ENCODE measurements at regions not wholly inside any gene's neighbourhood (a gene's known extent, or its start where the extent isn't known, plus 50 kb on each side); places are given as distances from the start of the nearest gene placed in this dataset.
"Not testable (repeated sequence)": the region's sequence is repeated elsewhere in the genome, so short reads cannot be mapped to it uniquely, and the experiment has no call there.

GRCh38 chr6:14462566-14462965 is 345.0 kb downstream of the CD83 start:
- FAIRE-seq (no peak), DNase-seq (ENCODE audit: extremely low spot score, insufficient read length, low read depth) (no peak)

DNA sequence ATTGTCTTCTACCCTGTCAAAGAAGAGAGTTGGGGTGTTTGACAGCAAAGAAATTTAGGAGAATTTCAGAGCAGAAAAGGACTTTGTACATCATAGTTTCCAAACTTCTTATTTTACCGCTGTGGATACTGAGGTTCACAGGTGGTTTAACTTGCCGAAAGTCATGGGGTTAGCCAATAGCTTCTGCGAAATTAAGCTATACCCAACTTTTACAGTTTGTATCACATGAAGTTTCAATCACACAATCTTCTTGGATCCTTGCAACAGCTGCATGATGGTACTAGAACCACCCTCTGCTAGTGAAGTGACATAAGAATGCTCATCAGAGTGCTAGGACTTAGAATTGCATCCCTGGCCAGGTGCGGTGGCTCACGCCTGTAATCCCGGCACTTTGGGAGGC is 345.5 kb downstream of the CD83 start:
- DNase-seq (ENCODE audit: extremely low spot score, insufficient read length, low read depth) = no peak

GRCh38 chr6:14464055-14464454 is 346.5 kb downstream of the CD83 start:
- FAIRE-seq = no peak
- DNase-seq (ENCODE audit: extremely low spot score, insufficient read length, low read depth) = no peak

More for the DNA sequence above, 345.5 kb downstream of the CD83 start:
- FAIRE-seq = no peak

DNA sequence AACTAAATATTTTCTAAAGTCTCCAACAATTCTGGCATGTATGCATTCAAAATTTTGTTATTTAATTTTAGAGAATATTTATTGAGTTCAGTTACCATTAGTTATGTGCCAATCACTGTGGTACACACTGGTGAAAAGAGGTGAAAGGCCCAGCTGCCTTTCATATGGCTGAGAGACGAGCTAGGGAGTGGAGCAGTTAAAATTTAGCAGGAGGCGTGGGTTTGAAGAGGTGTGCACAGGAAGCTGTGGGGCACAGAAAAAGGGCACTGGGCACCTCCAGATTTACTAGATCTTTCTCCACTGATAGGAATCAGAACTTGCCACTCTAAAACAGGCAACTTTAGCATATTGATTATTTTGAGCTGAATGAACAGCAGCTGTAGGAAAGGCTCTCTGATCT is 347.1 kb downstream of the CD83 start:
- FAIRE-seq = no peak

DNA sequence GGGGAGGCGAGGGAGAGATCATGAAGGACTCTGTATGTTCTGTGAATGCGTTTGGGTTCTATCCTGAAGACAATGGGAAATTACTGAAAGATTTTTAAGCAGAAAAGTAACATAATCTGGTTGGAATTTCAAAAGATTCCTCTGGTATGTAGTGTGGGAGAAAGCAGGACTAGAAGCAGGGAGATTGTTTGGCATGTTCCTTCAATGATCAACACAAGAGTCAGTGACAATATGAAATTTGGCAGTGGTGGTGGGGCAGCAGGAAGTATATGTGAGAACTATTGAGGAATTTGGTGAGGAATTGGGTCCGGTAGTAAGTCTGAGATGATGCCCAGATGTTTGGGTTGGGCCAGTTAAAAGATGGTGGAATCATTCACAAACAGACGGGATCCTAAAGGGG is 348.7 kb downstream of the CD83 start:
- DNase-seq (ENCODE audit: extremely low spot score, insufficient read length, low read depth) = no peak
- FAIRE-seq = no peak

More for the DNA sequence above, 347.1 kb downstream of the CD83 start:
- DNase-seq (ENCODE audit: extremely low spot score, insufficient read length, low read depth) = no peak

GRCh38 chr6:14467591-14467990 is 350.0 kb downstream of the CD83 start:
- FAIRE-seq (no peak), DNase-seq (ENCODE audit: extremely low spot score, insufficient read length, low read depth) (no peak)

GRCh38 chr6:14468647-14469321 is 351.2 kb downstream of the CD83 start:
- FAIRE-seq (no peak), DNase-seq (ENCODE audit: extremely low spot score, insufficient read length, low read depth) (no peak)

DNA sequence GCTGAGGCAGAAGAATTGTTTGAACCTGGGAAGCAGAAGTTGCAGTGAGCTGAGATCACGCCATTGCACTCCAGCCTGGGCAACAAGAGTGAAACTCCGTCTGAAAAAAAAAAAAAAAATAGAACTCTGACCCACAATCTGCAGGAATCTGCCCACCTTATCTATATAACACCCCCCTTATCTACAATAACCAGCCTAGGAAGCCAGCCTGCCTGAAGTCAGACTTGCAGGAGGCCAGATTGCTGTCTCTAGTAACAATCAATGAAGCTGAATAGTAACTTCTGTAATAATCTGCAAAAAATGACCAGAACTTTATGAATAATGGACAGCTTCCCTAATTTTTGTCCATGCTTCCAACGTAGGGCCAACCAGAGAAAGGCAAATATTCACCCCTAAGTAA is 352.5 kb downstream of the CD83 start:
- no peak for FAIRE-seq
- no peak for DNase-seq (ENCODE audit: extremely low spot score, insufficient read length, low read depth)

- no peak for FAIRE-seq
- no peak for DNase-seq (ENCODE audit: extremely low spot score, insufficient read length, low read depth)
These were observed 353.1 kb downstream of the CD83 start for GRCh38 chr6:14470671-14471070.

- FAIRE-seq = no peak
- no peak for DNase-seq (ENCODE audit: extremely low spot score, insufficient read length, low read depth)
These were observed 354.8 kb downstream of the CD83 start for GRCh38 chr6:14472255-14472985.

DNA sequence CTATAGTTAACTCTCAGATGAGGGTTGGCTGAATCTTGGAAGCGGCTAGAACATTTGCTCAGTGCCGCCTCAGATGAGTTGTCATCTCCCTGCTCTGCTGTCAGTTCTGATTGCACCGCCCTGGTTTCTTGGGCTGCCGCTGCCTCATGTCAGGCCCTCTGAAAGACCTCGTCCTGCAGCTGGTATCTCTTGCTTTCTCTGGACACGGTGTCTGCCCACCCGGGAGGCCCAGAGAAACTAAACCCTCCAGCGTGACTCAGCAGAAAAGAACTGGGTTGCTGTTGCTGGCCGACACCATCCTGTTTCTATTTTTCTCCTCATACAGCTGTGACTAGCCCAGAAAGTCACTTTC is 355.4 kb downstream of the CD83 start:
- DNase-seq (ENCODE audit: extremely low spot score, insufficient read length, low read depth) (no peak), FAIRE-seq (no peak)

- no peak for DNase-seq (ENCODE audit: extremely low spot score, insufficient read length, low read depth)
- FAIRE-seq = no peak
These were observed 357.2 kb downstream of the CD83 start for GRCh38 chr6:14474816-14475215.

DNA sequence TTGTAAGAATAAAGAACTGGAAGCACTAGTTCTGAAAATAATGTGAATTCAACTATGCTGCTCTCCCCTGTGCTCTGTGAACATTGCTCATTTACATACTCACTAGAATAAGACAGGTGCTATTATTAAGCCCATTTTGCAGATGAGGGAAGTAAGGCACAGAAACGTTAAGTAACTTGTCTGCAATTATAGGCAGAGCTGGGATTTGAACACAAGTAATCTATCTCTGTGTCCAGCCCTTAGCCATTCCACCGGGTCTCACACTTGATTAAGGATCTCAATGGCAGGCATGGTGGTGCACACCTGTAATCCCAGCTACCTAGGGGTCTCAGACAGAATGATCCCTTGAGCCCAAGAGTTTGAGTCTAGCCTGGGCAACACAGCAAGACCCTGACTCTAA is 357.7 kb downstream of the CD83 start:
- DNase-seq (ENCODE audit: extremely low spot score, insufficient read length, low read depth) (no peak), FAIRE-seq (no peak)

DNA sequence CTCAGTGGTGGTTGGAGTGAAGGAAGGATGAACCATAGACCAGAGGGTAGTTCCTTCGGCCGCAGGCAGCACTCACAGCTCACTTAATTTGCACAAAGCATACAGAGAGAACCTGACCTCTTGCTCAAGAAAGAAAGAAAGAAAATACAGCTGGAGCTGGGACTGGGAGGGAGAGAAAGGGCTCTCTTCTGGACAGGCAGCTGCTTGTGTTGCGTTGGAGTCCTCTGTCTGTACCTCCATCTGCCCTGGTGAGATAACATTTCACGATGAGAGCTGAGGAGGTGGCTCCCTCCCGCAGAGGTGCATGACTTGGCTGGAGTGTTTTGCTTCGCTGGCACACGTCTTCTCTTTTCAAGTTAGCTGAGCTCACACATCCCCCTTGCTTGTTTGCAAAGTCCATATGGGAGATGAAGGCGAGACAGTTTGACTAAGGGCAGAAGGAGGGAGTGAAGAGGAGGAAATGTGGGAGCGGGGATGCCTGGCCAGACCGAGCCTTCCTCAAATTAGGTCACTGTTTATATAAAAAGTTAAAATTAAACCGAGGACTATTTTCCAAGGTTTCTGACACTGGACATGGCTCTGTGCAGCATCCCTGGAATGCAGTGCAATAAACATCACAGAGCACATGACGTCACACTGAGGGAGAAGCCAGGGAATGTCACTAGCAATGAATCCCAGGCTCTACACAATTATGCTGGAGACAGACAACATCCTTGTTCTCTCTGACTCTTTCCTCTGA is 359.4 kb downstream of the CD83 start:
- no peak for FAIRE-seq
- DNase-seq (ENCODE audit: extremely low spot score, insufficient read length, low read depth) = no peak

- FAIRE-seq = no peak
These were observed 360.0 kb downstream of the CD83 start for GRCh38 chr6:14477559-14477958.

GRCh38 chr6:14478381-14479225 is 361.0 kb downstream of the CD83 start:
- FAIRE-seq (no peak), DNase-seq (ENCODE audit: extremely low spot score, insufficient read length, low read depth) (no peak)

More at GRCh38 chr6:14477559-14477958, 360.0 kb downstream of the CD83 start:
- no peak for DNase-seq (ENCODE audit: extremely low spot score, insufficient read length, low read depth)

DNA sequence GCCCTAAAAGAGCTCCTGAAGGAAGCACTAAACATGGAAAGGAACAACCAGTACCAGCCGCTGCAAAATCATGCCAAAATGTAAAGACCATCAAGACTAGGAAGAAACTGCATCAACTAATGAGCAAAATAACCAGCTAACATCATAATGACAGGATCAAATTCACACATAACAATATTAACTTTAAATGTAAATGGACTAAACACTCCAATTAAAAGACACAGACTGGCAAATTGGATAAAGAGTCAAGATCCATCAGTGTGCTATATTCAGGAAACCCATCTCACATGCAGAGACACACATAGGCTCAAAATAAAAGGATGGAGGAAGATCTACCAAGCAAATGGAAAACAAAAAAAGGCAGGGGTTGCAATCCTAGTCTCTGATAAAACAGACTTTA is 364.4 kb downstream of the CD83 start:
- DNase-seq (ENCODE audit: extremely low spot score, insufficient read length, low read depth); FAIRE-seq: not testable (repeated sequence)

DNA sequence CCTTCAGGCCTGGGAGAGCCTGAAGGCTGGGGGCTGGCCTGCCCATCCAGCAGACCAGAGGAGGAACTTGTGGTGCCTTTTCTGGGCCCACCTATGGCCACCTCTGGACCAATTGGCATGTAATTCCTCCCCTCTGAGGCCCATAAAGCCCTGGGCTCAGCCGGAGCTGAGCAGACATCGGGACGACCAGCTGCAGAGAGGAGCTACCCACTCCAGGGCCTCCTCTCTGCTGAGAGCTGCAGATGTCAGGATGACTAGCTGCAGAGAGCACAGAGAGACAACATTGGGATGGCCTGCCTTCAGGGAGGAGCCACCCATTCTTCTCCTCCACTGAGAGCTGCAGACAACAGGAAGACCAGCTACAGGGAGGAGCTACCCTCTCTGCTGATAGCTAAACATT is 370.1 kb downstream of the CD83 start:
- DNase-seq (ENCODE audit: extremely low spot score, insufficient read length, low read depth) = no peak
- FAIRE-seq = no peak

DNA sequence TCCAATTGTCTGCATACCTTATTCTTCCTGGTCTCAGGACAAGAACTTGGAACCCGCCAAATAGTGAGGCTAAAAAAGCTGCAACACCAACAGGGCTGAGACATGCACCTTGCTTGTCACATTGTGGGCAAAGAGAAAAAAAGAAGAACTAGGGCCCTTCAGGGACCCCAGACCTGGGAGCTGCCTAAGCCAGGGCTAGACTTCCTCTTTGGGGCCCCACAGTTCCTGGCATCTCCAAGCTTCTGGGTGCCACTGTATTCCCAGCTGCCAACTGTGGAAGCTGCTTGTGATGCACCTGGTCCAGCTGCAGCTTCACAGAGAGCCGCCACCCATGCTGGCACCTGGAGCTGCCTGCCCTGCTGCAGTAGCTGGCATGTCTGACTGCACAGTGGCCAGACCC is 370.6 kb downstream of the CD83 start:
- FAIRE-seq = no peak
- DNase-seq (ENCODE audit: extremely low spot score, insufficient read length, low read depth) = no peak

DNA sequence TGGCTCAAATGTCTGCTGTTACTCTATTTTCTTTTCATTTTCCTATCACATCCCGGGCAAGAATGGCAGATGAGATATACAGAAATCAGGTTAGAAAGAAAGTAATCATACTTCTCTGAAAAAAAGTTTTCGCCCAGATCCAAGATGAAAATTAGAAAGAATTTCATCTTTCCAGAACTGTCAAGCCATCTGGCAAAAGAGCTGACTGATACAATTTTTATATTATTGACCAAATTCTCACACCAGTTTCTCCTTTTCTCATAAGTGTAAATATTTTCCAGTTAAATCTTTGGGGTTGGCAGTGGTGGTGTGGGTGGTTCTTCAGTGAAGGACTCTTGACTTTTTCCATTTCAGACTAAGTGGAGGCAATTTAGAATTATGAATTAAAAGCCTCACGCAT is 371.9 kb downstream of the CD83 start:
- no peak for FAIRE-seq
- DNase-seq (ENCODE audit: extremely low spot score, insufficient read length, low read depth) = no peak

Measured in GM18507 (cell line).